ENCODE measurements at regions not wholly inside any gene's neighbourhood (a gene's known extent, or its start where the extent isn't known, plus 50 kb on each side); places are given as distances from the start of the nearest gene placed in this dataset.

DNA sequence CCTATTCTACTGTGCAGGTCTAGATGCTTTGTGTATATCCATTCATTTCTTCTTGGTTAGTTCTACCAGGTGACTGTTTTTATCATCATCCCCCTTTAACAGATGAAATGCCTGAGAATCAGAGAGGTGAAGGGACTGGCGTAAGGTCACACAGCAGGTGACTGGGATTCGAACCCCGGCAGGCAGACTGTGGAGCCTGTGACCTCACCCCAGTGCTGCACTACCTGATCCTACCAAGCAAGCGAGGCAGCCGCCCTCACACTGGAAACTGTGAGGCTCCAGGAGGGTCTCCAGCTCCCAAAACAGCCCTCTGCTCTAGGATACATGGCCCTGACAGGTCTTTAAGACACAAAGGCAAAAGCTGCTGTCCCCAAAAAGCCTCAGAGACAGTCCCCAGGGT, 91.7 kb downstream of the CHST1 start:
- DNase-seq: no peak
- H3K14ac ChIP-seq (ENCODE audit: insufficient read depth, low read length): no peak overlapping the region

More for the DNA sequence above, 91.7 kb downstream of the CHST1 start:
- H3K4me2 ChIP-seq (ENCODE audit: insufficient read depth, insufficient read length, low read length): no peak overlapping the region
- no peak overlapping the region for H3K4ac ChIP-seq (ENCODE audit: low read depth, low read length)
- H3K27ac ChIP-seq (ENCODE audit: insufficient read length, low read depth, low read length): no peak overlapping the region
- no peaks in the 10 kb centered on the region for H3K79me2 ChIP-seq (ENCODE audit: insufficient read depth, low read length)
- H3K9ac ChIP-seq (ENCODE audit: extremely low read depth, insufficient read length, low read length): no peak overlapping the region
- H4K20me1 ChIP-seq (ENCODE audit: control insufficient read depth, insufficient read depth, insufficient read length): no peaks in the 10 kb centered on the region
- Mint-ChIP-seq H3K27ac (no peak overlapping the region), H3K4me3 (no peak overlapping the region), H3K9me3 (no peaks in the 10 kb centered on the region), H3K4me1 (peaks cover 16 to 18% of the 10 kb centered on the region in 2 experiments), H3K36me3 (ENCODE audit: insufficient read depth in 1 of 3, low read depth in 3 of 3) (no peaks in the 10 kb centered on the region), H3K27me3 (ENCODE audit: low read depth) (peaks cover 21% of the 10 kb centered on the region)
- no peak overlapping the region for H2BK12ac ChIP-seq (ENCODE audit: insufficient read length, low read depth, low read length)
- no peak overlapping the region for H4K8ac ChIP-seq (replicated peaks; ENCODE audit: insufficient read length, low read depth, low read length)
- no peaks in the 10 kb centered on the region for H3K27me3 ChIP-seq (ENCODE audit: insufficient read depth, low read length)
- H4K91ac ChIP-seq (ENCODE audit: insufficient read length, low read depth, low read length): no peak overlapping the region
- H3K18ac ChIP-seq (ENCODE audit: insufficient read length, low read depth, low read length): no peak overlapping the region
- H2AK5ac ChIP-seq (ENCODE audit: insufficient read length, low read length): no peak overlapping the region
- H2BK5ac ChIP-seq (ENCODE audit: insufficient read length, low read length): no peak overlapping the region
- H3K23ac ChIP-seq (ENCODE audit: insufficient read length, low read depth, low read length): no peak overlapping the region
- H3T11ph ChIP-seq (ENCODE audit: low read length): no peak overlapping the region
- H2BK20ac ChIP-seq (ENCODE audit: low read depth, low read length, poor library complexity, severe bottlenecking): no peak overlapping the region
- no peak overlapping the region for H2BK15ac ChIP-seq (ENCODE audit: low read depth, low read length)
- H4K5ac ChIP-seq (ENCODE audit: insufficient read length, low read depth, low read length): no peak overlapping the region
- no peak overlapping the region for H3K56ac ChIP-seq (ENCODE audit: insufficient read length, low read depth, low read length)
- TF ChIP-seq, protein P1, sequence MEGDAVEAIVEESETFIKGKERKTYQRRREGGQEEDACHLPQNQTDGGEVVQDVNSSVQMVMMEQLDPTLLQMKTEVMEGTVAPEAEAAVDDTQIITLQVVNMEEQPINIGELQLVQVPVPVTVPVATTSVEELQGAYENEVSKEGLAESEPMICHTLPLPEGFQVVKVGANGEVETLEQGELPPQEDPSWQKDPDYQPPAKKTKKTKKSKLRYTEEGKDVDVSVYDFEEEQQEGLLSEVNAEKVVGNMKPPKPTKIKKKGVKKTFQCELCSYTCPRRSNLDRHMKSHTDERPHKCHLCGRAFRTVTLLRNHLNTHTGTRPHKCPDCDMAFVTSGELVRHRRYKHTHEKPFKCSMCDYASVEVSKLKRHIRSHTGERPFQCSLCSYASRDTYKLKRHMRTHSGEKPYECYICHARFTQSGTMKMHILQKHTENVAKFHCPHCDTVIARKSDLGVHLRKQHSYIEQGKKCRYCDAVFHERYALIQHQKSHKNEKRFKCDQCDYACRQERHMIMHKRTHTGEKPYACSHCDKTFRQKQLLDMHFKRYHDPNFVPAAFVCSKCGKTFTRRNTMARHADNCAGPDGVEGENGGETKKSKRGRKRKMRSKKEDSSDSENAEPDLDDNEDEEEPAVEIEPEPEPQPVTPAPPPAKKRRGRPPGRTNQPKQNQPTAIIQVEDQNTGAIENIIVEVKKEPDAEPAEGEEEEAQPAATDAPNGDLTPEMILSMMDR (conservative IDR thresholded peaks at IDR 0.05): no peak
- no peaks in the 10 kb centered on the region for H3K23me2 ChIP-seq (ENCODE audit: insufficient read length, low read depth, low read length, poor library complexity, severe bottlenecking)
- H2AFZ ChIP-seq (ENCODE audit: low read length): no peak overlapping the region
- H3K4me1 ChIP-seq (ENCODE audit: insufficient read depth, low read length): no peaks in the 10 kb centered on the region; the same call in 1 of the 2 replicates
- H3K79me1 ChIP-seq (ENCODE audit: insufficient read depth, low read depth, low read length, poor library complexity, severe bottlenecking): no peaks in the 10 kb centered on the region
- no CpG with 5 or more reads among the region's 5 CpGs for WGBS (ENCODE audit: extremely low coverage, insufficient read length, low lambda C conversion rate)
- no peak overlapping the region for H2BK120ac ChIP-seq (ENCODE audit: low read depth, low read length, poor library complexity, severe bottlenecking)
- H3K9me3 ChIP-seq (ENCODE audit: control insufficient read depth, low read depth, low read length): no peaks in the 10 kb centered on the region

Measured in H9 (cell line).